Adrenal gland (tissue), 9 donors: ENCODE measurements at regions not wholly inside any gene's neighbourhood (a gene's known extent, or its start where the extent isn't known, plus 50 kb on each side); places are given as distances from the start of the nearest gene placed in this dataset.

Experiments used
- DNase-seq, 7 donors: peaks; one replicate each; pipeline ENCODE4 v3.0.0-alpha.2; 2019 to 2020
- H3K27ac ChIP-seq, 5 donors: fragments of 200-600 bp; sonication (generic) in 4 of 5; 1 replicate in 3 of 5; 2 replicates in 2 of 5; pipeline versions ENCODE4 v1.5.1 to v1.8.0; 2016 to 2020; ENCODE audit warnings: mild to moderate bottlenecking in 1 of 5
- H3K27me3 ChIP-seq: fragments of 200-600 bp; 2 replicates; pipeline ENCODE4 v1.8.0; 2021
- H3K36me3 ChIP-seq, 2 donors: fragments of 200-600 bp; replicated peaks in 1 of 2; 1 replicate in 1 of 2; 2 replicates in 1 of 2; pipeline versions ENCODE4 v1.5.1 to v1.8.0; 2018 to 2022
- H3K4me1 ChIP-seq, 2 donors: fragments of 200-600 bp; replicated peaks in 1 of 2; 1 replicate in 1 of 2; 2 replicates in 1 of 2; pipeline versions ENCODE4 v1.5.1 to v1.8.0; 2018 to 2021
- H3K4me3 ChIP-seq, 4 donors: fragments of 200-600 bp; sonication (generic) in 3 of 4; one replicate each; pipeline ENCODE4 v1.5.1; 2016 to 2018
- H3K9me3 ChIP-seq, 3 donors: fragments of 200-600 bp; sonication (generic) in 1 of 3; replicated peaks in 1 of 3; 1 replicate in 2 of 3; 2 replicates in 1 of 3; pipeline versions ENCODE4 v1.5.1 to v1.8.0; 2016 to 2021
- CTCF ChIP-seq, 6 experiments: fragments of 450-650 bp in 4 of 6; fragments of 200-600 bp in 2 of 6; sonication (generic) in 1 of 6; IDR thresholded peaks; 1 replicate in 5 of 6; 2 replicates in 1 of 6; pipeline versions ENCODE4 v1.5.1 to v1.8.0; 2016 to 2021; ENCODE audit warnings: antibody characterized with exemption in 6 of 6, mild to moderate bottlenecking in 2 of 6, moderate library complexity in 1 of 6
- POLR2A ChIP-seq, 2 donors: fragments of 450-650 bp; IDR thresholded peaks; one replicate each; pipeline ENCODE4 v1.6.1; 2017; ENCODE audit warnings: antibody characterized with exemption in 2 of 2, mild to moderate bottlenecking in 2 of 2, moderate library complexity in 1 of 2
- WGBS, 4 donors: extraction: QIAGEN DNeasy Blood & Tissue Kit in 2 of 4; methylation state at CpG; one replicate each; pipeline versions ENCODE4 v1.1.5 to v1.1.7; 2013 to 2017; 5-methylcytosine and 5-hydroxymethylcytosine counted together
- intact Hi-C, 2 donors: fragments of 100-400 bp; cut with DNase I; formaldehyde crosslinking; loops; one replicate each; pipeline versions ENCODE4 v1.14.1 to v1.15.0; 2022 to 2023
- donor health status: healthy with polysubstance abuse.
- donor health status: Bipolar disorder and iron deficiency.
- donor health status: DM: yes; HTN: yes; CAD: no.
- donor health status: DM: no; HTN: no; CAD: no.
- donor health status: DM: no; HTN: no; CAD: no.

- WGBS, 4 donors: 65 to 76% (median 69%) methylated on average over 6 of the region's 6 CpGs
- intact Hi-C loops: no loop called here
- no peaks in the 10 kb centered on the region for H3K36me3 ChIP-seq
- no peak for TF ChIP-seq POLR2A (IDR thresholded peaks at IDR 0.05)
- TF ChIP-seq CTCF (IDR thresholded peaks at IDR 0.05): no peak
- no peak overlapping the region for H3K4me3 ChIP-seq
- H3K9me3 ChIP-seq: no peaks in the 10 kb centered on the region
- no peak for DNase-seq
- no peaks in the 10 kb centered on the region for H3K4me1 ChIP-seq
- H3K27me3 ChIP-seq: peaks cover 10% of the 10 kb centered on the region
- H3K27ac ChIP-seq: no peak overlapping the region
These were observed 76.3 kb upstream of the OTX2 start for GRCh38 chr14:56886471-56887062.

GRCh38 chr14:56885825-56886224 is 75.5 kb upstream of the OTX2 start:
- Histone ChIP-seq H3K4me3 (no peak overlapping the region), H3K36me3 (no peaks in the 10 kb centered on the region), H3K27ac (no peak overlapping the region), H3K27me3 (peaks cover 10% of the 10 kb centered on the region), H3K4me1 (no peaks in the 10 kb centered on the region), H3K9me3 (no peaks in the 10 kb centered on the region)
- TF ChIP-seq CTCF (IDR thresholded peaks at IDR 0.05) (no peak), POLR2A (IDR thresholded peaks at IDR 0.05) (no peak)
- intact Hi-C loops: no loop called here
- 41 to 46% (median 43%) methylated on average over 2 of the region's 2 CpGs for WGBS, 4 donors
- DNase-seq: no peak

- H3K4me3 ChIP-seq: no peak overlapping the region
- H3K9me3 ChIP-seq: no peaks in the 10 kb centered on the region
- no peaks in the 10 kb centered on the region for H3K36me3 ChIP-seq
- H3K27me3 ChIP-seq: peaks cover 10% of the 10 kb centered on the region
- intact Hi-C loops: no loop called here
- WGBS, 4 donors: 49 to 55% (median 51%) methylated on average over 6 of the region's 6 CpGs
- DNase-seq: no peak
- no peak for TF ChIP-seq POLR2A (IDR thresholded peaks at IDR 0.05)
- TF ChIP-seq CTCF (IDR thresholded peaks at IDR 0.05): no peak
- no peaks in the 10 kb centered on the region for H3K4me1 ChIP-seq
- no peak overlapping the region for H3K27ac ChIP-seq
These were observed 74.3 kb upstream of the OTX2 start for GRCh38 chr14:56884617-56885016.

GRCh38 chr14:56881181-56881580 is 70.9 kb upstream of the OTX2 start:
- WGBS, 4 donors: 56 to 74% (median 67%) methylated on average over 3 of the region's 3 CpGs
- intact Hi-C loops: no loop called here
- no peak for DNase-seq

More at GRCh38 chr14:56881181-56881580, 70.9 kb upstream of the OTX2 start:
- no peak overlapping the region for H3K27ac ChIP-seq
- H3K36me3 ChIP-seq: no peaks in the 10 kb centered on the region
- peaks cover 8% of the 10 kb centered on the region for H3K27me3 ChIP-seq
- no peak for TF ChIP-seq POLR2A (IDR thresholded peaks at IDR 0.05)
- TF ChIP-seq CTCF (IDR thresholded peaks at IDR 0.05): no peak
- no peaks in the 10 kb centered on the region for H3K9me3 ChIP-seq
- H3K4me1 ChIP-seq: no peaks in the 10 kb centered on the region
- no peak overlapping the region for H3K4me3 ChIP-seq
